ENCODE measurements at regions not wholly inside any gene's neighbourhood (a gene's known extent, or its start where the extent isn't known, plus 50 kb on each side); places are given as distances from the start of the nearest gene placed in this dataset.

- TF ChIP-seq CTCF (IDR thresholded peaks at IDR 0.05; ENCODE audit: insufficient read depth, low read depth, low read length) (no peak), EZH2 (IDR thresholded peaks at IDR 0.05; ENCODE audit: insufficient read depth, low read length) (no peak)
- peaks cover 21% of the 10 kb centered on the region for H3K4me1 Mint-ChIP-seq (ENCODE audit: low read depth, unreplicated experiment)
- no peaks in the 10 kb centered on the region for H3K79me2 ChIP-seq (ENCODE audit: insufficient read depth, low read length)
- FAIRE-seq (no peak), DNase-seq (ENCODE audit: low read depth) (no peak)
- H3K27me3 ChIP-seq (ENCODE audit: insufficient read depth, low read length) = no peaks in the 10 kb centered on the region
- peaks cover 16% of the 10 kb centered on the region for H3K36me3 Mint-ChIP-seq (ENCODE audit: low read depth, unreplicated experiment)
- no peaks in the 10 kb centered on the region for H4K20me1 ChIP-seq (ENCODE audit: insufficient read depth, low read length)
- H3K27me3 Mint-ChIP-seq (ENCODE audit: low read depth, unreplicated experiment) = no peaks in the 10 kb centered on the region
- no peaks in the 10 kb centered on the region for H3K36me3 ChIP-seq (ENCODE audit: insufficient read depth, low read length)
- peak overlapping the region; percentile 52 for H3K27ac ChIP-seq (ENCODE audit: low read depth, low read length)
- no peak overlapping the region for H2AFZ ChIP-seq (ENCODE audit: low read depth, low read length)
- no peak overlapping the region for H3K4me3 ChIP-seq (ENCODE audit: insufficient read depth, low read depth, low read length)
- no peak overlapping the region for H3K27ac Mint-ChIP-seq (ENCODE audit: unreplicated experiment)
- H3K4me1 ChIP-seq (ENCODE audit: insufficient read depth, low read length) = peaks cover 15% of the 10 kb centered on the region
- peaks cover 14% of the 10 kb centered on the region for H3K9me3 Mint-ChIP-seq (ENCODE audit: unreplicated experiment)
- peak overlapping the region; percentile 10 for H3K4me2 ChIP-seq (ENCODE audit: low read length)
- no peak overlapping the region for H3K4me3 Mint-ChIP-seq (ENCODE audit: unreplicated experiment)
- H3K9ac ChIP-seq (ENCODE audit: low read length) = no peak overlapping the region
- H3K9me3 ChIP-seq (ENCODE audit: insufficient read depth, low read depth, low read length) = no peaks in the 10 kb centered on the region
These were observed 282.0 kb upstream of the RGS6 start for GRCh38 chr14:71650187-71650755.

- TF ChIP-seq CTCF (IDR thresholded peaks at IDR 0.05; ENCODE audit: insufficient read depth, low read depth, low read length) (no peak), EZH2 (IDR thresholded peaks at IDR 0.05; ENCODE audit: insufficient read depth, low read length) (no peak)
- Histone ChIP-seq H4K20me1 (ENCODE audit: insufficient read depth, low read length) (no peaks in the 10 kb centered on the region), H3K79me2 (ENCODE audit: insufficient read depth, low read length) (no peaks in the 10 kb centered on the region), H3K4me3 (ENCODE audit: insufficient read depth, low read depth, low read length) (no peak overlapping the region), H3K36me3 (ENCODE audit: insufficient read depth, low read length) (no peaks in the 10 kb centered on the region), H3K27me3 (ENCODE audit: insufficient read depth, low read length) (no peaks in the 10 kb centered on the region), H3K9me3 (ENCODE audit: insufficient read depth, low read depth, low read length) (no peaks in the 10 kb centered on the region), H2AFZ (ENCODE audit: low read depth, low read length) (no peak overlapping the region), H3K4me1 (ENCODE audit: insufficient read depth, low read length) (peaks cover 15% of the 10 kb centered on the region), H3K27ac (ENCODE audit: low read depth, low read length) (peak overlapping the region; percentile 52), H3K4me2 (ENCODE audit: low read length) (peak overlapping the region; percentile 64), H3K9ac (ENCODE audit: low read length) (peak overlapping the region; percentile 3)
- FAIRE-seq (no peak), DNase-seq (ENCODE audit: low read depth) (peak; percentile 94)
- peaks cover 16% of the 10 kb centered on the region for H3K36me3 Mint-ChIP-seq (ENCODE audit: low read depth, unreplicated experiment)
- H3K9me3 Mint-ChIP-seq (ENCODE audit: unreplicated experiment) = peaks cover 14% of the 10 kb centered on the region
- peaks cover 21% of the 10 kb centered on the region for H3K4me1 Mint-ChIP-seq (ENCODE audit: low read depth, unreplicated experiment)
- peak overlapping the region; percentile 10 for H3K27ac Mint-ChIP-seq (ENCODE audit: unreplicated experiment)
- no peaks in the 10 kb centered on the region for H3K27me3 Mint-ChIP-seq (ENCODE audit: low read depth, unreplicated experiment)
- H3K4me3 Mint-ChIP-seq (ENCODE audit: unreplicated experiment) = no peak overlapping the region
These were observed 281.0 kb upstream of the RGS6 start for GRCh38 chr14:71651228-71651627.

- no peak overlapping the region for H3K4me3 Mint-ChIP-seq (ENCODE audit: unreplicated experiment)
These were observed 279.9 kb upstream of the RGS6 start for GRCh38 chr14:71652368-71652767.

More at GRCh38 chr14:71652368-71652767, 279.9 kb upstream of the RGS6 start:
- Histone ChIP-seq H3K79me2 (ENCODE audit: insufficient read depth, low read length) (no peaks in the 10 kb centered on the region), H3K27me3 (ENCODE audit: insufficient read depth, low read length) (no peaks in the 10 kb centered on the region), H3K9me3 (ENCODE audit: insufficient read depth, low read depth, low read length) (no peaks in the 10 kb centered on the region), H3K4me3 (ENCODE audit: insufficient read depth, low read depth, low read length) (no peak overlapping the region), H3K36me3 (ENCODE audit: insufficient read depth, low read length) (no peaks in the 10 kb centered on the region), H2AFZ (ENCODE audit: low read depth, low read length) (no peak overlapping the region), H3K27ac (ENCODE audit: low read depth, low read length) (no peak overlapping the region), H4K20me1 (ENCODE audit: insufficient read depth, low read length) (no peaks in the 10 kb centered on the region), H3K4me1 (ENCODE audit: insufficient read depth, low read length) (peaks cover 15% of the 10 kb centered on the region), H3K4me2 (ENCODE audit: low read length) (no peak overlapping the region), H3K9ac (ENCODE audit: low read length) (no peak overlapping the region)
- no peak for DNase-seq (ENCODE audit: low read depth)
- Mint-ChIP-seq H3K27me3 (ENCODE audit: low read depth, unreplicated experiment) (no peaks in the 10 kb centered on the region), H3K27ac (ENCODE audit: unreplicated experiment) (no peak overlapping the region), H3K9me3 (ENCODE audit: unreplicated experiment) (peaks cover 12% of the 10 kb centered on the region), H3K36me3 (ENCODE audit: low read depth, unreplicated experiment) (peaks cover 16% of the 10 kb centered on the region), H3K4me1 (ENCODE audit: low read depth, unreplicated experiment) (peaks cover 20% of the 10 kb centered on the region)
- TF ChIP-seq EZH2 (IDR thresholded peaks at IDR 0.05; ENCODE audit: insufficient read depth, low read length) (no peak), CTCF (IDR thresholded peaks at IDR 0.05; ENCODE audit: insufficient read depth, low read depth, low read length) (no peak)
- FAIRE-seq = no peak
